ENCODE measurements at regions not wholly inside any gene's neighbourhood (a gene's known extent, or its start where the extent isn't known, plus 50 kb on each side); places are given as distances from the start of the nearest gene placed in this dataset.

GRCh38 chr4:170589597-170590191 lies 499.9 kb upstream of the AADAT start:
- TF ChIP-seq YY1 (IDR thresholded peaks at IDR 0.05; ENCODE audit: insufficient read depth, insufficient read length) = no peak
- no peak for TF ChIP-seq ZNF274 (IDR thresholded peaks at IDR 0.05; ENCODE audit: low read depth, low read length)

Measured in NT2/D1 (cell line).